ENCODE measurements at regions not wholly inside any gene's neighbourhood (a gene's known extent, or its start where the extent isn't known, plus 50 kb on each side); places are given as distances from the start of the nearest gene placed in this dataset.

DNA sequence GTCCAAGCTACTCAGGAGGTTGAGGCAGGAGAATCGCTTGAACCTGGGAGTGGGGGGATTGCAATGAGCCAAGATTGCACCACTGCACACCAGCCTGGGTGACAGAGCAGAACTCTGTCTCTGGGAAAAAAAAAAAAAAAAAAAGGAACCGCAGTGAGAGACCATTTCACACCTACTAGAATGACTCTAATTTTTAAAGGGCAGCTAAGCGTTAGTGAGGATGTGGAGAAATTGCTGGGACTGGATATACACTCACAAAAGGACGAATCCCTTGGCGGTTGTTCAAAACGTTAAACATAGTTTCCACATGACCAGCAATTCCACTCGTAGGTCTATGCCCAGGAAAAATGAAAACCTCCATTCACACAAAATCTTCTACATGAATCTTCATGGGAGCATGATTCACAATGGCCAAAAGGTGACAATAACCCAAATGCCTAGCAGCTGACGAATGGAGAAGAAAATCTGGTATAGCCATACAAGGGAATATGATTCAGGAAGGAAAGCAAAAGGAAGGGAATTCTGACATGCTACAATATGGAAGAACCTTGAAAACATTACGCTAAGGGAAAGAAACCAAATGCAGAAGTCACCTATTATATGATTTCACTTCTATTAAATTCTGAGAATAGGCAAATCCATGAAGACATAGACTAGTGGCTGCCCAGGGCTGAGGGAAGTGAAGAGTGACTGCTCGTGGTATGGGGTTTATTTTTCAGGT, 127.0 kb downstream of the CHSY1 start:
- intact Hi-C loops (cut with micrococcal nuclease), result loop anchor here (5.0 kb wide), 1 partner anchor 77 kb away; no protein-coding TSS in a partner anchor
- Mint-ChIP-seq H3K4me1 (ENCODE audit: insufficient read depth, unreplicated experiment) (peaks cover 28% of the 10 kb centered on the region), H3K36me3 (ENCODE audit: insufficient read depth, unreplicated experiment) (no peaks in the 10 kb centered on the region), H3K27ac (ENCODE audit: low read depth, unreplicated experiment) (no peak overlapping the region), H3K27me3 (ENCODE audit: insufficient read depth, unreplicated experiment) (no peaks in the 10 kb centered on the region), H3K4me3 (ENCODE audit: unreplicated experiment) (no peak overlapping the region), H3K9me3 (ENCODE audit: unreplicated experiment) (peaks cover 17% of the 10 kb centered on the region)
- TF ChIP-seq, protein P1, sequence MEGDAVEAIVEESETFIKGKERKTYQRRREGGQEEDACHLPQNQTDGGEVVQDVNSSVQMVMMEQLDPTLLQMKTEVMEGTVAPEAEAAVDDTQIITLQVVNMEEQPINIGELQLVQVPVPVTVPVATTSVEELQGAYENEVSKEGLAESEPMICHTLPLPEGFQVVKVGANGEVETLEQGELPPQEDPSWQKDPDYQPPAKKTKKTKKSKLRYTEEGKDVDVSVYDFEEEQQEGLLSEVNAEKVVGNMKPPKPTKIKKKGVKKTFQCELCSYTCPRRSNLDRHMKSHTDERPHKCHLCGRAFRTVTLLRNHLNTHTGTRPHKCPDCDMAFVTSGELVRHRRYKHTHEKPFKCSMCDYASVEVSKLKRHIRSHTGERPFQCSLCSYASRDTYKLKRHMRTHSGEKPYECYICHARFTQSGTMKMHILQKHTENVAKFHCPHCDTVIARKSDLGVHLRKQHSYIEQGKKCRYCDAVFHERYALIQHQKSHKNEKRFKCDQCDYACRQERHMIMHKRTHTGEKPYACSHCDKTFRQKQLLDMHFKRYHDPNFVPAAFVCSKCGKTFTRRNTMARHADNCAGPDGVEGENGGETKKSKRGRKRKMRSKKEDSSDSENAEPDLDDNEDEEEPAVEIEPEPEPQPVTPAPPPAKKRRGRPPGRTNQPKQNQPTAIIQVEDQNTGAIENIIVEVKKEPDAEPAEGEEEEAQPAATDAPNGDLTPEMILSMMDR (IDR thresholded peaks at IDR 0.05; ENCODE audit: unreplicated experiment), result no peak
- peak; percentile 14 for DNase-seq (ENCODE audit: unreplicated experiment)
- BruUV-seq (replicated peaks), result no TSS peak
- ChIA-PET CTCF (interaction anchor here (0.6 kb wide), 1 partner anchor 86 kb away, joined by 3 read pairs; no protein-coding TSS in a partner anchor), POLR2A (interaction anchor here (0.6 to 2.1 kb wide), 2 partner anchors 12 to 14 kb away, joined by 4 to 5 read pairs; no protein-coding TSS in a partner anchor)

DNA sequence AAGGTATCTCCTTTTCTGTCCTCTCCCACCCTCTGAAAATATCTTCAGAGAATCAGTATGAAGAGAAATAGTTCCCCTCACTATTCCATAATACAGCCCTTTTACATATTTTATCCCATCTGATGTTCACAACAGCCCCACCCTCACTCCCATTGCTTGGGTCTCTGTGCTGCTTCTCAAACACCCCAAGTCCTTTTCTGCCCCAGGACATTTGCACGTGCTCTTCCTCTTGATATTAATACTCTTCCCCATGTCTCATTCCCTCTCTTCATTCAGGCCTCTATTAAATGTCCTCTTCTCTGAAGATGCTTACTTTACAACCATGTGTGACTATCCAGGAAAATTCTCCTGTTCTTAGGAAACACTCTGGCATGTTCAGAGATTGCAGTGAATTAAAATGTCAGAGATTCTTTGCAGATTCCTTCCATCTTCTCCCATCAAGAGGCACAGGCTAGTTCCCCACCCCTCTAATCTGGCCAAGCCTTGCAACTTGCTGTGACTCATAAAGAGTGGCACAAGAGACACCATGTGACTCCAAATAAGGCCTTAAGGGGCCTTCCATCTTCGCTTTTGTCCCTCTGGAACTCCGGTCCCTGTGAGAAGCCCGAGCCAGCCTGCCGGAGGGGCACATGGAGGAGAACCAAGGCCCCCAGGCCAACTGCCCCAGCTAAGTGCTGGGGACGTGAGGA, 128.5 kb downstream of the CHSY1 start:
- Mint-ChIP-seq H3K9me3 (ENCODE audit: unreplicated experiment) (peaks cover 14% of the 10 kb centered on the region), H3K27me3 (ENCODE audit: insufficient read depth, unreplicated experiment) (no peaks in the 10 kb centered on the region), H3K27ac (ENCODE audit: low read depth, unreplicated experiment) (no peak overlapping the region), H3K36me3 (ENCODE audit: insufficient read depth, unreplicated experiment) (no peaks in the 10 kb centered on the region), H3K4me1 (ENCODE audit: insufficient read depth, unreplicated experiment) (peaks cover 23% of the 10 kb centered on the region), H3K4me3 (ENCODE audit: unreplicated experiment) (no peak overlapping the region)
- ChIA-PET CTCF (interaction anchor here (0.7 to 1.1 kb wide), 2 partner anchors 12 to 116 kb away, joined by 3 read pairs; no protein-coding TSS in a partner anchor), POLR2A (interaction anchor here (0.7 kb wide), 2 partner anchors 72 to 535 kb away, joined by 3 read pairs; no protein-coding TSS in a partner anchor)
- TF ChIP-seq, protein P1 (IDR thresholded peaks at IDR 0.05; ENCODE audit: unreplicated experiment), result no peak
- peak; percentile 23 for DNase-seq (ENCODE audit: unreplicated experiment)
- intact Hi-C loops (cut with micrococcal nuclease), result no loop called here
- no TSS peak for BruUV-seq (replicated peaks)

DNA sequence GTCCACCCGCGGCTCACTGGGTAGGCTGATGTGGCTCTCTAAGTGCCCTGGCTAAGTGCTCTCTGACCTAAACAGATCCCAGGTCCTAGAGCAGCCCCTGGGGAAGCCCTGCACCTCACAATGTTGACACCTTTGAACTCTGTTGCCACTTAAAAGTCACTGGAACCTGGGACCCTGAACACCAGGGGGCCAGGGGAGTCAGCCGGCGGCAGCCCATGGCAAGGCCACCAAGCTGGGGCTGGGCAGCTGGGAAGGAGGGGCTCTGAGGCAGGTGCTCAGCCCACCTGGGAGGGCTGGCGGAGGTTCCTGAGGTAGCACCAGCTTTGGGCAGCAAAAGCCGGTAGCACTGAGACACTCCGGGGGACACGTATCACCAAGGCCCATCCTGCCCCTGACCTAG, 129.0 kb downstream of the CHSY1 start:
- CTCF ChIA-PET, result interaction anchor here (0.5 to 1.1 kb wide), 2 partner anchors 12 to 472 kb away, joined by 3 read pairs; no protein-coding TSS in a partner anchor

More for the DNA sequence above, 129.0 kb downstream of the CHSY1 start:
- Mint-ChIP-seq H3K27me3 (ENCODE audit: insufficient read depth, unreplicated experiment) (no peaks in the 10 kb centered on the region), H3K4me3 (ENCODE audit: unreplicated experiment) (no peak overlapping the region), H3K4me1 (ENCODE audit: insufficient read depth, unreplicated experiment) (peaks cover 17% of the 10 kb centered on the region), H3K9me3 (ENCODE audit: unreplicated experiment) (peaks cover 8% of the 10 kb centered on the region), H3K36me3 (ENCODE audit: insufficient read depth, unreplicated experiment) (no peaks in the 10 kb centered on the region), H3K27ac (ENCODE audit: low read depth, unreplicated experiment) (no peak overlapping the region)
- POLR2A ChIA-PET, result no interaction called here
- TF ChIP-seq, protein P1 (IDR thresholded peaks at IDR 0.05; ENCODE audit: unreplicated experiment), result no peak
- intact Hi-C loops (cut with micrococcal nuclease), result no loop called here
- no TSS peak for BruUV-seq (replicated peaks)
- DNase-seq (ENCODE audit: unreplicated experiment), result no peak
